ENCODE measurements at regions not wholly inside any gene's neighbourhood (a gene's known extent, or its start where the extent isn't known, plus 50 kb on each side); places are given as distances from the start of the nearest gene placed in this dataset.

DNA sequence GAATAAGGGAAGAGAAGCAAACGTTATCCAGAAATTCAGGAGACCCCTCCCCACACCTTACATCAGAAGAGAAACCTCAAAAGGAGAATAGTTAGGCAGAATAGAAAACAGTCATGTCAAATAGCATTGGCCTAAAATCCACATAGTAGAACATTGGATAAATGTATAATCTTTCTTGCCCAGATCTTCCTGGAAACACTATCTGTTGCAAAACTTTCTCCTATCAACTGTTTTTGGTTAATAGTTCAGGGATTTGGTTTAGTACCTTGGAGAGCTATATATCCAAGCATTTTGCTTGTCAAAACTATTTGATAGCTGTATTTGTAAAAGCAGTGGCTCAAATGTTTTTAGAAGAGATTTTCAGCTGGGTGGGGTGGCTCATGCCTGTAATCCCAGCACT, 74.3 kb upstream of the PHACTR2 start:
- no peaks in the 10 kb centered on the region for H4K20me1 ChIP-seq (replicated peaks; ENCODE audit: control insufficient read depth, extremely low read depth, insufficient read depth, low read length)
- DNase-seq (ENCODE audit: low read depth, low spot score), result no peak
- no peaks in the 10 kb centered on the region for H3K27me3 ChIP-seq (ENCODE audit: control insufficient read depth in 2 of 2, insufficient read depth in 2 of 2, low read length in 2 of 2)
- no peaks in the 10 kb centered on the region for H3K9me1 ChIP-seq (replicated peaks; ENCODE audit: control insufficient read depth, extremely low read depth, insufficient read depth, low read length)
- FAIRE-seq, result no peak
- ChIA-PET CTCF (no interaction called here), POLR2A (no interaction called here)
- H2AFZ ChIP-seq (ENCODE audit: low read depth, low read length), result no peak overlapping the region
- no peak overlapping the region for H3K4me2 ChIP-seq (ENCODE audit: insufficient read depth, low read length)
- intact Hi-C loops (cut with micrococcal nuclease) (no loop called here), dilution Hi-C loops (cut with MboI; ENCODE audit: extremely low pct_ligation_motif_present, low sequenced_read_pairs) (no loop called here)
- H3K4me3 ChIP-seq (replicated peaks in 1 of 3; ENCODE audit: insufficient read depth in 1 of 3, low read depth in 1 of 3, low read length in 3 of 3), result no peak overlapping the region
- H3K36me3 ChIP-seq (ENCODE audit: control insufficient read depth in 2 of 2, extremely low read depth in 1 of 2, insufficient read depth in 2 of 2, low read length in 2 of 2), result no peaks in the 10 kb centered on the region
- H3K4me1 ChIP-seq (ENCODE audit: control insufficient read depth, extremely low read depth, insufficient read depth, low read length), result peaks cover 12% of the 10 kb centered on the region
- H3K9me3 ChIP-seq (replicated peaks; ENCODE audit: control insufficient read depth, insufficient read depth, low read length), result no peaks in the 10 kb centered on the region
- H3K79me2 ChIP-seq (ENCODE audit: control insufficient read depth, insufficient read depth, low read length), result no peaks in the 10 kb centered on the region
- BruUV-seq (replicated peaks), result no TSS peak
- no peak overlapping the region for H3K9ac ChIP-seq (replicated peaks; ENCODE audit: extremely low read depth, insufficient read depth, low read length)
- TF ChIP-seq MYC (IDR thresholded peaks at IDR 0.05; ENCODE audit: low read depth, low read length), result no peak
- no peak for TF ChIP-seq FOS (IDR thresholded peaks at IDR 0.05; ENCODE audit: borderline replicate concordance, insufficient read depth, low read length)
- TF ChIP-seq POLR2AphosphoS5 (IDR thresholded peaks at IDR 0.05; ENCODE audit: insufficient read depth, low read depth, low read length), result no peak
- TF ChIP-seq JUN (IDR thresholded peaks at IDR 0.05; ENCODE audit: borderline replicate concordance, insufficient read depth, insufficient read length, low read depth), result no peak
- no peak for TF ChIP-seq EZH2 (IDR thresholded peaks at IDR 0.05; ENCODE audit: borderline replicate concordance, low read depth, low read length, severe bottlenecking)
- TF ChIP-seq GATA2 (IDR thresholded peaks at IDR 0.05; ENCODE audit: insufficient read depth, insufficient read length, low read depth, low read length), result no peak
- TF ChIP-seq, protein P1, sequence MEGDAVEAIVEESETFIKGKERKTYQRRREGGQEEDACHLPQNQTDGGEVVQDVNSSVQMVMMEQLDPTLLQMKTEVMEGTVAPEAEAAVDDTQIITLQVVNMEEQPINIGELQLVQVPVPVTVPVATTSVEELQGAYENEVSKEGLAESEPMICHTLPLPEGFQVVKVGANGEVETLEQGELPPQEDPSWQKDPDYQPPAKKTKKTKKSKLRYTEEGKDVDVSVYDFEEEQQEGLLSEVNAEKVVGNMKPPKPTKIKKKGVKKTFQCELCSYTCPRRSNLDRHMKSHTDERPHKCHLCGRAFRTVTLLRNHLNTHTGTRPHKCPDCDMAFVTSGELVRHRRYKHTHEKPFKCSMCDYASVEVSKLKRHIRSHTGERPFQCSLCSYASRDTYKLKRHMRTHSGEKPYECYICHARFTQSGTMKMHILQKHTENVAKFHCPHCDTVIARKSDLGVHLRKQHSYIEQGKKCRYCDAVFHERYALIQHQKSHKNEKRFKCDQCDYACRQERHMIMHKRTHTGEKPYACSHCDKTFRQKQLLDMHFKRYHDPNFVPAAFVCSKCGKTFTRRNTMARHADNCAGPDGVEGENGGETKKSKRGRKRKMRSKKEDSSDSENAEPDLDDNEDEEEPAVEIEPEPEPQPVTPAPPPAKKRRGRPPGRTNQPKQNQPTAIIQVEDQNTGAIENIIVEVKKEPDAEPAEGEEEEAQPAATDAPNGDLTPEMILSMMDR (IDR thresholded peaks at IDR 0.05; ENCODE audit: extremely low read depth in 1 of 2, insufficient read depth in 1 of 2, low read depth in 1 of 2, low read length in 2 of 2), result no peak
- no peak for TF ChIP-seq POLR2A (IDR thresholded peaks at IDR 0.05; ENCODE audit: low read depth, low read length)
- TF ChIP-seq, protein P2, sequence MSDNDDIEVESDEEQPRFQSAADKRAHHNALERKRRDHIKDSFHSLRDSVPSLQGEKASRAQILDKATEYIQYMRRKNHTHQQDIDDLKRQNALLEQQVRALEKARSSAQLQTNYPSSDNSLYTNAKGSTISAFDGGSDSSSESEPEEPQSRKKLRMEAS (IDR thresholded peaks at IDR 0.05; ENCODE audit: insufficient read depth, insufficient read length), result no peak
- H3K27ac ChIP-seq (ENCODE audit: insufficient read depth, low read depth, low read length), result no peak overlapping the region

Data from endothelial cell of umbilical vein (primary cell).